DMS153 treated with DMSO at 0.1 percent for 48 hours (cell line): ENCODE measurements at regions not wholly inside any gene's neighbourhood (a gene's known extent, or its start where the extent isn't known, plus 50 kb on each side); places are given as distances from the start of the nearest gene placed in this dataset.
"Not testable (repeated sequence)": the region's sequence is repeated elsewhere in the genome, so short reads cannot be mapped to it uniquely, and the experiment has no call there.

Experiments used
- DNase-seq: peaks from one replicate; lab custom pipeline; 2025; ENCODE audit not compliant: unreplicated experiment; lab: John Stamatoyannopoulos, UW

GRCh38 chr5:153352685-153353219, 137.7 kb upstream of the GRIA1 start:
- no peak for DNase-seq

GRCh38 chr5:153357493-153358112, 132.9 kb upstream of the GRIA1 start:
- DNase-seq: no peak

GRCh38 chr5:153358315-153358976, 132.0 kb upstream of the GRIA1 start:
- no peak for DNase-seq

GRCh38 chr5:153360860-153361259, 129.6 kb upstream of the GRIA1 start:
- DNase-seq: no peak

- DNase-seq: no peak
These were observed 128.6 kb upstream of the GRIA1 start for GRCh38 chr5:153361735-153362409.

- no peak for DNase-seq
These were observed 124.9 kb upstream of the GRIA1 start for GRCh38 chr5:153365547-153365946.

GRCh38 chr5:153367466-153367865, 123.0 kb upstream of the GRIA1 start:
- DNase-seq: no peak

GRCh38 chr5:153372425-153373129, 117.9 kb upstream of the GRIA1 start:
- peak; percentile 50 for DNase-seq

- no peak for DNase-seq
These were observed 117.4 kb upstream of the GRIA1 start for GRCh38 chr5:153373130-153373498.

- not testable (repeated sequence) for DNase-seq
These were observed 108.8 kb upstream of the GRIA1 start for GRCh38 chr5:153381630-153382029.

- no peak for DNase-seq
These were observed 99.9 kb upstream of the GRIA1 start for GRCh38 chr5:153390569-153390968.

- no peak for DNase-seq
These were observed 90.9 kb upstream of the GRIA1 start for GRCh38 chr5:153399595-153399994.

GRCh38 chr5:153400931-153401330, 89.5 kb upstream of the GRIA1 start:
- DNase-seq: no peak

- DNase-seq: no peak
These were observed 87.9 kb upstream of the GRIA1 start for GRCh38 chr5:153402550-153402949.

GRCh38 chr5:153403470-153403869, 87.0 kb upstream of the GRIA1 start:
- no peak for DNase-seq

- no peak for DNase-seq
These were observed 85.7 kb upstream of the GRIA1 start for GRCh38 chr5:153404747-153405146.

GRCh38 chr5:153421676-153422075, 68.8 kb upstream of the GRIA1 start:
- DNase-seq: no peak

GRCh38 chr5:153425914-153426313, 64.6 kb upstream of the GRIA1 start:
- DNase-seq: no peak

GRCh38 chr5:153429761-153430380, 60.6 kb upstream of the GRIA1 start:
- no peak for DNase-seq

GRCh38 chr5:153432583-153432982, 57.9 kb upstream of the GRIA1 start:
- no peak for DNase-seq

- DNase-seq: no peak
These were observed 53.2 kb upstream of the GRIA1 start for GRCh38 chr5:153437251-153437650.
